NT2/D1 (cell line): ENCODE measurements at regions not wholly inside any gene's neighbourhood (a gene's known extent, or its start where the extent isn't known, plus 50 kb on each side); places are given as distances from the start of the nearest gene placed in this dataset.
"Not testable (repeated sequence)": the region's sequence is repeated elsewhere in the genome, so short reads cannot be mapped to it uniquely, and the experiment has no call there.

Source experiments
- DNase-seq: peaks from one replicate; pipeline ENCODE4 v3.0.0-alpha.2; 2011; ENCODE audit warnings: low read depth, low spot score
- H3K27me3 ChIP-seq: 2 replicates; pipeline ENCODE4 v1.6.0; 2011; ENCODE audit warnings: mild to moderate bottlenecking; ENCODE audit not compliant: insufficient read length, insufficient read depth
- H3K36me3 ChIP-seq: 2 replicates; pipeline ENCODE4 v1.6.1; 2011; ENCODE audit warnings: mild to moderate bottlenecking, low read length, mixed read lengths; ENCODE audit not compliant: insufficient read depth, insufficient read length
- H3K4me1 ChIP-seq: 2 replicates; pipeline ENCODE4 v1.5.1; 2011; ENCODE audit not compliant: insufficient read depth, insufficient read length
- H3K4me3 ChIP-seq: 2 replicates; pipeline ENCODE4 v1.5.1; 2011; ENCODE audit warnings: low read depth; ENCODE audit not compliant: insufficient read length
- H3K9ac ChIP-seq: 2 replicates; pipeline ENCODE4 v1.6.0; 2011; ENCODE audit warnings: low read depth; ENCODE audit not compliant: insufficient read length
- H3K9me3 ChIP-seq: 2 replicates; pipeline ENCODE4 v1.5.1; 2011; ENCODE audit warnings: mild to moderate bottlenecking, low read length; ENCODE audit not compliant: insufficient read depth
- SUZ12 ChIP-seq: IDR thresholded peaks from 2 replicates; pipeline ENCODE4 v1.6.1; 2011; ENCODE audit not compliant: insufficient read length, insufficient read depth; ENCODE audit errors: extremely low read depth
- YY1 ChIP-seq: IDR thresholded peaks from 2 replicates; pipeline ENCODE4 v1.6.1; 2011; ENCODE audit not compliant: insufficient read length, insufficient read depth
- ZNF274 ChIP-seq: IDR thresholded peaks from 2 replicates; pipeline ENCODE4 v1.6.1; 2011; ENCODE audit warnings: mild to moderate bottlenecking, low read depth, low read length

DNA sequence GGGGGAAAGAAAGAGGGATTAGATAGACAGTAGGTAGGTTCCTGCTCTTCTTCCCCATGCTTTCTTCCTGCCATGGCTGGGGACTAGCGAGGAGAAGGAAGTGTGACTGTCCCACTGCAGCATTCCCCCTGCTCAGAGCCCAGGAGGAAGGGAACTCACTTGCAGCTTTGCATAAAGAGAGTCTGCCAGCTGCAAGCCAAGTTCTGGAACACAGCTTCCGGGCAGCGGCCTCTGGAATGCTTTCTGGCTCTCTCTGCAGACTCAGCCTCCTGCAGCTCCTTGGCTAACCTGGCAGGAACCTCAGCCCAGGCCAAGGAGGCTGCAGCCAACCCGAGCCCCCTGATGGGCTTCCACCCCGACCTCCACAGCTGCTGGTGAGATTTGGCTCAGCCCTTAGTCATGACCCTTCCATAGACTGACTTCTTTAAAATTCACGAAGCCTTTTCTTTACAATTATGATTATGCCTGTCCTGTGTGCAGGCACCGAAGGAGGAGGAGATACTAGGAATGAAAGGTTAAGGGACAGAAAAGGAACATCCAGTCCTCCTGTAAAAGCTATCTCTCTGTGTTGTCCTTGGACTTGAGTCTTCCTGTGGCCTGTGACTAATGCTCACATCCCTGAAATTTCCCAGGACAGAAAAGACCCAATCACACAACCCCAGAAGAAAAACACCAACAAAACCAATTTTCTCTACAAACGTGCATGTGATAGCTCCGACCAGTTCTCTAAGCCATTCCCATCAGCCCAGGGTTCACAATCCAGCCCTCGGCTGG is 108.2 kb upstream of the OLIG2 start:
- Histone ChIP-seq H3K9me3 (peaks cover 3% of the 10 kb centered on the region; the same call in 1 of the 2 replicates), H3K36me3 (no peaks in the 10 kb centered on the region), H3K4me3 (no peak overlapping the region), H3K27me3 (no peaks in the 10 kb centered on the region), H3K9ac (no peak overlapping the region), H3K4me1 (peaks cover 6% of the 10 kb centered on the region)
- no peak for TF ChIP-seq YY1
- TF ChIP-seq ZNF274, result no peak
- no peak for TF ChIP-seq SUZ12
- DNase-seq, result no peak

DNA sequence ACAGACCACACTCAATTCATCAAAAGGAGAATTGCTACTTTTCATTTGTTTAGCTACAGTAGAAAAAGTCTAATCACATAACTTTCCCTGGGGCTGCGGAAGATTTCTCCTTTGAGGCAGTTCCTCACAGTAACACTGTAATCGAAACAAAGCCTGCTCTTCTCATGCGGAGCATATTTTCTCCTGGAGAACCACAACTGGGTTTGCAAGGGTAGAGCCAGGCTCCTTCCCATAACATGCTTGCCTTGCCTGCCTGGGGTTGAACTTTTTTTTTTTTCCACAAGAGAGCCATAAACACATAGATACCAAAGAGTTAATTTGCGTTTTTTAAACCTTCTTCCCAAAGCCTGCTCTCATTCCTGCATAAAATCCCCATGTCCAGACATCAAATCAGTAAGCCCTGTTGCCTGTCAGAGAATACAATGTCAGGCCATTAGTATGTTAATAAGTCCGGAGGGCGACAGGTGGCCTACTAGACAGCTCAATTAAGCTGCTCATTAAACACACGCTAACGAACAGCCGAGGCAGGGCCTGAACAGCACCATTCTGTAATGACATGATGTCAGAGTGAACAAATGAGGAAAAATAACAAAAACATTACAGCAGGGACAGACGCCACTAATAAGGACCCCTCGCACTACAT is 107.1 kb upstream of the OLIG2 start:
- H3K9ac ChIP-seq, result no peak overlapping the region
- H3K36me3 ChIP-seq, result no peaks in the 10 kb centered on the region
- TF ChIP-seq ZNF274, result no peak
- TF ChIP-seq YY1, result no peak
- TF ChIP-seq SUZ12, result no peak
- H3K4me3 ChIP-seq, result no peak overlapping the region
- DNase-seq, result no peak
- peaks cover 3% of the 10 kb centered on the region; the same call in 1 of the 2 replicates for H3K9me3 ChIP-seq
- no peaks in the 10 kb centered on the region for H3K27me3 ChIP-seq
- peaks cover 6% of the 10 kb centered on the region for H3K4me1 ChIP-seq

DNA sequence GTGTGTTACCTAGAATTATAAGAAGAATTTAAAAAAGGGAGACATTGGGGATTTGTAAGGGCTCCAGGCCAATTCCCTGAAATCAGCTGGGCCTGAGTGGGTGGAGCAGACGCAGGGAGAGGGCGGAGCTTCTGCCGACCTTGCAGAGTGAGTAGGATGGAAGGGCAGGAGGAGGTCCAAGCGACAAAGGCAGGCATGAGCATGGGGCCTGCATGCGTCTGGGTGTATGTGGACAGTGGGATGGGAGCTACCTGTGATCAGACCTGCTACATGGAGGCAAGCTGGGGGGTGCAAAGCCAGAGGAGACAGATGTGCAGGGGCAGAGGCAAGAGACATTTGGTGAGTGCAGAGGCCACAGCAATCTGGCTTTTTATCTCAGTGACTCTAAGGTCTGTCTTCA is 105.3 kb upstream of the OLIG2 start:
- Histone ChIP-seq H3K4me3 (no peak overlapping the region), H3K9ac (no peak overlapping the region), H3K9me3 (peaks cover 18% of the 10 kb centered on the region), H3K27me3 (no peaks in the 10 kb centered on the region), H3K4me1 (peaks cover 6% of the 10 kb centered on the region), H3K36me3 (no peaks in the 10 kb centered on the region)
- TF ChIP-seq ZNF274, result no peak
- no peak for TF ChIP-seq YY1
- no peak for TF ChIP-seq SUZ12
- no peak for DNase-seq

DNA sequence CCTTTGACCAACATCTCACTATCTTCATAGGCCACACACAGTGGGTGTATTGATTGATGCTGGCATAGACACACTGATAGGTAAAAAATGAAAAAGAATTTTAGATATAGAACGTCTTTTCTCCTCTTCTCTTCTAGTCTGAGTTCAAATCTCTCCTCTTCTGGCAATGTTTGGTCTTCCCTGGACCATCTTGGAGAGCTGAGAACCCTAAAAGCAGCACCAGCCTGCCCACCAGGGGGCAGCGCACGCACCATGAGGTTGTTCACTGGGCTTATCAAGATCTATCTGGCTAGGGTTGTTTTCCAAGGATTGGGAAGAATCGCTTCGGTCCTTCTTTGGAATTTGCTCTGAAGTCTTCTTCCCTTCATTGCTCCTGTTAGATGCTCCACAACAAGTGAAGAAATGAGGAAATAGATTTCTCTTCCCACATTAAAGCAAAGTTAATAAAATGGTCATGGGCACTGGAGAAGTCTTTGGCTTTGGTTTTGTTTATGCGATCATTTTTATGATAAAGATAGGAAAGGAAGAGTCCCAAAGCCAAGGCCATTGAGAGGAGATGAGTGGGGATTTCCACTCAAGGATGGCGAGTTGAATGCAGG is 104.0 kb upstream of the OLIG2 start:
- Histone ChIP-seq H3K27me3 (no peaks in the 10 kb centered on the region), H3K4me1 (peaks cover 6% of the 10 kb centered on the region), H3K4me3 (no peak overlapping the region), H3K36me3 (no peaks in the 10 kb centered on the region), H3K9me3 (peaks cover 18% of the 10 kb centered on the region), H3K9ac (no peak overlapping the region)
- DNase-seq, result peak; percentile 65
- TF ChIP-seq YY1 (no peak), SUZ12 (no peak), ZNF274 (no peak)

DNA sequence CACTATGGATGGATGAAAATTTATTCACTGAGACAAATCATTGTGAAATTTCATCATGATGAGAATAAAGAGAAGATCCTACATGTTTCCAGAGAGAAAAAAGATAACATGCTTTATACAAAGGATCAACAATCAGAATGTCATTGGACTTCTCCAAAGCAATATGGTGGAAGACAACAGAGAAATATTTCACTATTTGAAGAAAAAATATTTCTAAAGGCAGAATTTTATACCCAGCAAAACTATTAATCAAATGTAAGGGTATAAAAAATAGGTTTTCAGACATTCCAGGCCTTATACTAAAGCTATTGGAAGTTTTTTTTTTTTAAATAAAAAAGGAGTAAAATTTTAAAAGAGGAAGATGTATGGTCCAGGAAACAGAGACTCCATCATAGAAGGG is 100.6 kb upstream of the OLIG2 start:
- Histone ChIP-seq H3K36me3 (no peaks in the 10 kb centered on the region), H3K4me1 (no peaks in the 10 kb centered on the region), H3K27me3 (no peaks in the 10 kb centered on the region), H3K9me3 (peaks cover 18% of the 10 kb centered on the region), H3K4me3 (no peak overlapping the region), H3K9ac (no peak overlapping the region)
- no peak for DNase-seq
- TF ChIP-seq YY1 (no peak), SUZ12 (no peak), ZNF274 (no peak)

DNA sequence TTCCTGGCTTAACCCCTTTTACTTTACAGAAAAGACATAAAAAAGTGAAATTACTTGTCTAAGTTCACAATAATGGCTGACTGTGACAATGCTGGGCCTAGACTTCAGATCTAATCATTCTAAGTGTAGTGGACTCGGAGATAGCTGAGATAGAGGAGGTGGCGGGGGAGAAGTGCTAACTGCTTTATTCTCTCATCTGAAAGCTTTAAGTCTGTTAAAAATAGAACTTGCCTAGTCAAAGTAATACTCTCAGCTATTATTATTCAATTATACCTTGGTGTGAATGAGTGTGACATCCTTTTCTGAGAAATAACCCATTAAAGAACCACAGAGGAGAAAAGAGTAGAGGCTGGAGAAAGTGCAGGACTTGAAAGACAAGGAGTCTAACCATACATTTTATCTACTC is 96.1 kb upstream of the OLIG2 start:
- no peak for TF ChIP-seq SUZ12
- no peak for TF ChIP-seq ZNF274
- Histone ChIP-seq H3K9me3 (peaks cover 11% of the 10 kb centered on the region), H3K4me1 (peaks cover 8% of the 10 kb centered on the region), H3K36me3 (no peaks in the 10 kb centered on the region), H3K4me3 (no peak overlapping the region), H3K9ac (no peak overlapping the region), H3K27me3 (no peaks in the 10 kb centered on the region)
- DNase-seq, result no peak

DNA sequence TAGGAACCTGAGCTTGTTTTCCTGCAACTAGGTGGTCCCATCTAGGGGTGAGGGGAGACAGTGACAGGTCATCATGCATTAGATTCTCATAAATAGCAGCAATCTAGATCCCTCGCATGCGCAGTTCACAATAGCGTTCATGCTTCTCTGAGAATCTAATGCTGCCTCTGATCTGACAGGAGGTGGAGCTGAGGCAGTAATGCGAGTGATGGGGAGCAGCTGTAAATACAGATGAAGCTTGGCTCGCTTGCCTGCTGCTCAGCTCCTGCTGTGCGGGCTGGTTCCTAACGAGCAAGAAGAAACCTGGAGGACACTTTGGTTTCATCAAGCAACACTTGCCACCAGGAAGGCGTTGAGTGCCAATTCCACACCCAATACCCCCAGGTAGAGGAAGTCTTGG is 95.1 kb upstream of the OLIG2 start:
- H3K36me3 ChIP-seq, result no peaks in the 10 kb centered on the region
- 0 out of 2 replicates have a peak, but pooled peaks cover 1% of the 10 kb centered on the region for H3K9me3 ChIP-seq
- H3K4me1 ChIP-seq, result peaks cover 8% of the 10 kb centered on the region
- no peak overlapping the region for H3K9ac ChIP-seq
- no peak for TF ChIP-seq SUZ12
- no peak for TF ChIP-seq YY1
- TF ChIP-seq ZNF274, result no peak
- no peak for DNase-seq
- no peaks in the 10 kb centered on the region for H3K27me3 ChIP-seq
- no peak overlapping the region for H3K4me3 ChIP-seq

DNA sequence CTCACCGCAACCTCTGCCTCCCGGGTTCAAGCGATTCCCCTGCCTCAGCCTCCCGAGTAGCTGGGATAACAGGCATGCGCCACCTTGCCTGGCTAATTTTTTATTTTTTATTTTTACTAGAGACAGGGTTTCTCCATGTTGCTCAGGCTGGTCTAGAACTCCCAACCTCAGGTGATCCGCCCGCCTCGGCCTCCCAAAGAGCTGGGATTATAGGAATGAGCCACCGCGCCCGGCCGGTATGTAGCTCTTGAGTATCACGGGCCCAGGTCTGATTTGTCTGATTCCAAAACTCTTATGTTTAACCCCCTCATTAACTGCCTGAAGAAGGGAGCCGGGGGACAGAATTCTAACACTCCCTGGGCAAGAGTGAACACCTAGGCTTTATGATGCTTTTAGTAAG is 91.7 kb upstream of the OLIG2 start:
- not testable (repeated sequence) for H3K9me3 ChIP-seq, H3K4me3 ChIP-seq, H3K4me1 ChIP-seq, H3K27me3 ChIP-seq, H3K9ac ChIP-seq, H3K36me3 ChIP-seq, DNase-seq
